ENCODE measurements at regions not wholly inside any gene's neighbourhood (a gene's known extent, or its start where the extent isn't known, plus 50 kb on each side); places are given as distances from the start of the nearest gene placed in this dataset.
"Not testable (repeated sequence)": the region's sequence is repeated elsewhere in the genome, so short reads cannot be mapped to it uniquely, and the experiment has no call there.

DNA sequence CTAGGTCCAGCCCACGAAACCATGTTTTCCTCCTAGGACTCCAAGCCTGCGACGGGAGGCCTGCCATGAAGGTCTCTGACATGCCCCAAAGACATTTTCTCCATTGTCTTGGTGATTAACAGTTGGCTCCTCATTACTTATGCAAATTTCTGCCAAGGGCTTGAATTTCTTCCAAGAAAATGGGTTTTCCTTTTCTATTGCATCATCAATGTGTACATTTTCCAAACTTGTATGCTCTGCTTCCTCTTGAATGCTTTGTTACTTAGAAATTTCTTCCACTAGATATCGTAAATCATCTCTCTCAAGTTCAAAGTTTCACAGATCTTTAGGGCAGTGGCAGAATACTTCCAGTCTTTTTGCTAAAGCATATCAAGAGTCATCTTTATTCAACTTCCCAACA, 1792.7 kb upstream of the CDH9 start:
- Histone ChIP-seq H3K36me3 (ENCODE audit: control insufficient read depth, insufficient read depth, low read length) (no peaks in the 10 kb centered on the region), H3K27ac (ENCODE audit: low read depth, low read length) (no peak overlapping the region), H3K9me3 (ENCODE audit: control insufficient read depth, insufficient read depth, low read length) (no peaks in the 10 kb centered on the region), H3K27me3 (ENCODE audit: control insufficient read depth, insufficient read depth, low read length) (no peaks in the 10 kb centered on the region), H3K4me1 (ENCODE audit: control insufficient read depth, insufficient read depth, low read length) (no peaks in the 10 kb centered on the region), H3K4me3 (ENCODE audit: low read depth, low read length) (no peak overlapping the region)
- DNase-seq (ENCODE audit: low read depth in 4 of 6, low spot score in 6 of 6): no peak
- WGBS (ENCODE audit: insufficient coverage): 76% methylated on average over 4 of the region's 4 CpGs

DNA sequence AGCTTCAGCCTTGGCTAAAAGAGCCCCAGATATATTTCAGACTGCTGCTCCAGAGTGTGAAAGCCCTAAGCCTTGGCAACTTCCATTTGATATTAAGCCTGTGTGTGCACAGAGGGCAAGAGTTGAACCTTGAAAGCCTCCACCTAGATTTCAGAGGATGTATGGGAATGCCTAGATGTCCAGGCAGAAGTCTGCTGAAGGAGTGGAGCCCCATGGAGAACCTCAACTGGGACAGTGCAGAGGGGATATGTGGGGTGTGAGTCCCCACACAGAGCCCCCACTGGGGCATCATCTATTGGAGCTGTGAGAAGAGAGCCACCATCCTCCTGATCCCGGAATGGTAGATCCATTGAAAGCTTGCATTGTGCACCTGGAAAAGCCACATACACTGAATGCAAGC, 1784.8 kb upstream of the CDH9 start:
- no peak overlapping the region for H3K4me3 ChIP-seq (ENCODE audit: low read depth, low read length)
- no peak for DNase-seq (ENCODE audit: low read depth in 4 of 6, low spot score in 6 of 6)
- H3K9me3 ChIP-seq (ENCODE audit: control insufficient read depth, insufficient read depth, low read length): peaks cover 7% of the 10 kb centered on the region
- H3K27ac ChIP-seq (ENCODE audit: low read depth, low read length): no peak overlapping the region
- WGBS (ENCODE audit: insufficient coverage): 100% methylated on average over 1 of the region's 1 CpG
- H3K4me1 ChIP-seq (ENCODE audit: control insufficient read depth, insufficient read depth, low read length): no peaks in the 10 kb centered on the region
- H3K27me3 ChIP-seq (ENCODE audit: control insufficient read depth, insufficient read depth, low read length): no peaks in the 10 kb centered on the region
- H3K36me3 ChIP-seq (ENCODE audit: control insufficient read depth, insufficient read depth, low read length): no peaks in the 10 kb centered on the region

DNA sequence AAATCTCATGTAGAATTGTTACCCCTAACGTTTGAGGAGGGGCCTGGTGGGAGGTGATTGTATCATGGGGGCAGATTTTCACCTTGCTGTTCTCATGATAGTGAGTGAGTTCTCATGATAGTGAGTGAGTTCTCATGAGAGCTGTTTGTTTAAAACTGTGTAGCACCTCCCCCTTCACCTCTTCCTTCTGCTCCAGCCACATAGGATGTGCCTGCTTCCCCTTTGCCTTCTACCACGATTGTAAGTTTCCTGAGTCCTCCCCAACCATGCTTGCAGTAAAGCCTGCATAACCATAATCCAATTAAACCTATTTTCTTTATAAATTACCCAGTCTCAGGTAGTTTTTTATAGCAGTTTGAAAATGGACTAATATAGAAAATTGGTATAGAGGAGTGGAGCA, 1783.7 kb upstream of the CDH9 start:
- no peak overlapping the region for H3K27ac ChIP-seq (ENCODE audit: low read depth, low read length)
- H3K4me1 ChIP-seq (ENCODE audit: control insufficient read depth, insufficient read depth, low read length): no peaks in the 10 kb centered on the region
- H3K36me3 ChIP-seq (ENCODE audit: control insufficient read depth, insufficient read depth, low read length): no peaks in the 10 kb centered on the region
- H3K27me3 ChIP-seq (ENCODE audit: control insufficient read depth, insufficient read depth, low read length): no peaks in the 10 kb centered on the region
- no peak for DNase-seq (ENCODE audit: low read depth in 4 of 6, low spot score in 6 of 6)
- peaks cover 7% of the 10 kb centered on the region for H3K9me3 ChIP-seq (ENCODE audit: control insufficient read depth, insufficient read depth, low read length)
- WGBS (ENCODE audit: insufficient coverage): no CpG with 5 or more reads among the region's 2 CpGs
- no peak overlapping the region for H3K4me3 ChIP-seq (ENCODE audit: low read depth, low read length)

DNA sequence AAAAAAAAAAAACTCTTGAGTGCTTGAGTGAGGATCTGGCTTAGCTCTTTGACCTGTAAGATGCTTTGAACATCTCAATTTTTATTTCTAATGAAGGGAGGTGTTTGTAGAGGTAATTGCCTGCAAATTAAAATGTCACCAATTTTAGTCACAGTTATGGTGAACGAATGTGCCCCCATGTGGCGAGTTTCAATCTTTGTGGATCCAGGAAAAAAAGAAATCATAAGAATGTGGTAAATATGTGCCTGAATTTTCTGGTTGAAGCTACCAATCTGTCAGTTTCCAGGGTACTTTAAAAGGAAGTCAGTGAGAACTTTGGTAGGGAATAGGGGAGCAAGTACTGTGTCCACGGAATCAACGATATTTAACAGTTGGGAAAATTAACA, 1772.4 kb upstream of the CDH9 start:
- Histone ChIP-seq H3K4me3 (ENCODE audit: low read depth, low read length) (no peak overlapping the region), H3K9me3 (ENCODE audit: control insufficient read depth, insufficient read depth, low read length) (no peaks in the 10 kb centered on the region), H3K36me3 (ENCODE audit: control insufficient read depth, insufficient read depth, low read length) (no peaks in the 10 kb centered on the region), H3K27me3 (ENCODE audit: control insufficient read depth, insufficient read depth, low read length) (no peaks in the 10 kb centered on the region), H3K4me1 (ENCODE audit: control insufficient read depth, insufficient read depth, low read length) (no peaks in the 10 kb centered on the region), H3K27ac (ENCODE audit: low read depth, low read length) (no peak overlapping the region)
- DNase-seq (ENCODE audit: low read depth in 4 of 6, low spot score in 6 of 6): no peak
- 75% methylated on average over 2 of the region's 4 CpGs for WGBS (ENCODE audit: insufficient coverage)

DNA sequence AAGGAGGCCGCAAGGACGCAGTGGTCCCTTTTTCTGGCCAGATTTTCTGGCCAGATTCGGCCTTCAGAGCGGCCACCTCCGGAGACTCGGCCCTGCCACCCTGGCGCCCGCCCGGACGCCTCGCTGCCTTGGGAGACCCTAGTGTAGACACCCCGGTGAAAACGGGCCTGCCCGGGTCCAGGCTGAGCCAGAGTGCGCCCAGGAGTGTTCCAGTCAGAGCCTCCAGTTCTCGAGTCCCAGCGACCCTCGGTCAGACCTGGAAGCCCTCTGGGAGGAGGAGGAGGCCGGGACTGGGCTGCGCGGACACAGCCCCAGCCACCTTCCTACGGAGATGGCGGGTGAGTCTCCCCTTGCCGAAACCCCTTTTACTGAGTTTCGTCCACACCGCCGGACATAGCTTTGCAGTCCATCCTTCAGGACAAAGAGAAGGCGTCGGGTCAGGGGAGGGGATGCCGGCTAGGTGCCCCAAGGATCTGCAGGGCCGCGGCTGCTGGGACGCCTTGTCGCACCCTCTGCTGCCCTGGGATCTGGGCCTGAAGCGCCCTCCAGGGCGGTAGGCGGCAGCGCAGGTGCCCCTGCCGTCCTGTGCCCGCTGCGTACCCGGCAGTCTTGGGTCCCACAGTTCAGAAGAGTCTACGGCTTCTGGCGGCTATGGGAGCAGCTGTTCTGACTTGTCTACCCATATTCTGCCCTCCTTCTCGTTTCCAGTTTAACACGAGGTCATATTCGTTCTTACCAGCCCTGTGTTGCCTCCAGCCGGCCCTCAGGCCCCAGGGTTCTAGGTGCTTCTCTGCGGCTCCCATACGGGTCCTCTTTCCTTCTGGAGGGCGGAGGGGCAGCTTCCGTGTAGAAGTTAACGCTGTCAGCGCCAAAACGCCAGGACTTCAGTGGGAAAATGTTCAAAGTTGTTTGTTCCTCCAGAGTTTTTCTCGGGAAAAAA, 1771.7 kb upstream of the CDH9 start:
- Histone ChIP-seq H3K36me3 (ENCODE audit: control insufficient read depth, insufficient read depth, low read length) (no peaks in the 10 kb centered on the region), H3K4me3 (ENCODE audit: low read depth, low read length) (no peak overlapping the region), H3K27me3 (ENCODE audit: control insufficient read depth, insufficient read depth, low read length) (no peaks in the 10 kb centered on the region), H3K4me1 (ENCODE audit: control insufficient read depth, insufficient read depth, low read length) (no peaks in the 10 kb centered on the region), H3K9me3 (ENCODE audit: control insufficient read depth, insufficient read depth, low read length) (no peaks in the 10 kb centered on the region), H3K27ac (ENCODE audit: low read depth, low read length) (no peak overlapping the region)
- DNase-seq (ENCODE audit: low read depth in 4 of 6, low spot score in 6 of 6): no peak
- WGBS (ENCODE audit: insufficient coverage): 94% methylated on average over 49 of the region's 56 CpGs

DNA sequence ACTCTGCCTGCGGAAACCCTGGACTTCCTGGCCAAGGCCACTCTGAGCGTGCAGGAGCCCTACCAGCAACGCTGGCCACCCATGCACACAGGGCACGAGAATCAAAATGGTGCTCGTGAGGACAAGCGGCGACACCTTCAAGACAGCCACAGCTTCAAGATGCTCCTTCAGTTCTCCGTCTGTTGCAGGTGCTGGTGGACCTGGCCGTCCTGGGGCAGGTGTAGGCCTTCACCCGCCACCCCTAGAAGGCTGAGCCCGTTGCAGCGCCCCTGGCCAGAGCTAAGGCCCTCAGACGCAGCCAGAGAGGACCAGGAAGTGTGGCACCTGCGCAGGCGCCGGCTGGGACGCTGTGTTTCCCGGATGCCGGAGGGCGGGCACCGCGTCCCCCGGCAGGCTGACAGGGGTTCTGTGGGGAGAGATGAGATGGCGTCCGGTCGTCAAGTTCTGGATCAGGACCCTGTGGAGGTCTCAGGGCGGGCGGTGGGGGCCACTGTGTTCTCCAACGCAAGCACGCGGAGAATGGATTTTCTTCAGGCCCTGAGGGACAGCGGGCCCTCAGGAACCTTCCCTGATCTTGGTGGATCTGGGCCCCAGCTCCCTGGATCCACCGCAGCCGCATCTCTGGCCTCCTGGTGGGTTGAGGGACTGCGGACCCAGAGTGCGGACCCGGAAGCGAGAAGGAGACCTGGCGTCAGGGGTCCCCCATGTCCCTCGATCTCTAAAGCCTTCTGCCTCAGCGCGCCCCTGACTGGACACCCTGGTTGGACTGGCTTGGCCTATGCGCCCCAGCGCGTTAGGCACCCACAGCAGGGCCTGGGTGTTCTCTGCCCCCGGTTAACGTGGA, 1770.8 kb upstream of the CDH9 start:
- H3K4me3 ChIP-seq (ENCODE audit: low read depth, low read length): no peak overlapping the region
- 96% methylated on average over 47 of the region's 47 CpGs for WGBS (ENCODE audit: insufficient coverage)
- H3K9me3 ChIP-seq (ENCODE audit: control insufficient read depth, insufficient read depth, low read length): no peaks in the 10 kb centered on the region
- no peak for DNase-seq (ENCODE audit: low read depth in 4 of 6, low spot score in 6 of 6)
- no peaks in the 10 kb centered on the region for H3K27me3 ChIP-seq (ENCODE audit: control insufficient read depth, insufficient read depth, low read length)
- no peaks in the 10 kb centered on the region for H3K36me3 ChIP-seq (ENCODE audit: control insufficient read depth, insufficient read depth, low read length)
- H3K4me1 ChIP-seq (ENCODE audit: control insufficient read depth, insufficient read depth, low read length): no peaks in the 10 kb centered on the region
- H3K27ac ChIP-seq (ENCODE audit: low read depth, low read length): no peak overlapping the region

DNA sequence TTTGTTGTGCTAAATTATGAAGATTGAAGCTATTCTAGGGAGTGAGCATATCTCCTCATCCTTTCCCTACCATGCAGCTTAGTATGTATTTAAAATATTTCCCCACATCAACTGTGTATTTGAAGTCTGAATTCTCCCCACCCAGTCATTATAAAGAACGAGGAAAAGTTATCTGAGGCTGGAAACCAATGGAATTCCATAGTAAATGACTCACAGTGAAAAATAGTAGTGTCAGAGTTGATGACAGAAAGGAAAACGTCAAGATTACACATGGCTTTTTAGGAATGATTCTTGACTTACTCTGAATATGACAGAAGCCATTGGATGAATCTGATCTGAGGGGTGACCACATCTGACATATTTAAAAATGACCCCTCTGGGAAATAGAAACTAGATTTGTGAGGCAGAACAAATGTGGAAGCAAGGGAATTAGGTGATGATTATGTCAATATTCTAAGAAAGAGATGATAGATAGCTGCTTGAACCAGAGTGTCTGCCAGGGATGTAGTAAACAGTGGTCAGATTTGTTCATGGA, 1768.9 kb upstream of the CDH9 start:
- no peak for DNase-seq (ENCODE audit: low read depth in 4 of 6, low spot score in 6 of 6)
- no peaks in the 10 kb centered on the region for H3K4me1 ChIP-seq (ENCODE audit: control insufficient read depth, insufficient read depth, low read length)
- H3K4me3 ChIP-seq (ENCODE audit: low read depth, low read length): no peak overlapping the region
- no CpG with 5 or more reads among the region's 2 CpGs for WGBS (ENCODE audit: insufficient coverage)
- H3K27me3 ChIP-seq (ENCODE audit: control insufficient read depth, insufficient read depth, low read length): no peaks in the 10 kb centered on the region
- no peaks in the 10 kb centered on the region for H3K9me3 ChIP-seq (ENCODE audit: control insufficient read depth, insufficient read depth, low read length)
- H3K36me3 ChIP-seq (ENCODE audit: control insufficient read depth, insufficient read depth, low read length): no peaks in the 10 kb centered on the region
- no peak overlapping the region for H3K27ac ChIP-seq (ENCODE audit: low read depth, low read length)

DNA sequence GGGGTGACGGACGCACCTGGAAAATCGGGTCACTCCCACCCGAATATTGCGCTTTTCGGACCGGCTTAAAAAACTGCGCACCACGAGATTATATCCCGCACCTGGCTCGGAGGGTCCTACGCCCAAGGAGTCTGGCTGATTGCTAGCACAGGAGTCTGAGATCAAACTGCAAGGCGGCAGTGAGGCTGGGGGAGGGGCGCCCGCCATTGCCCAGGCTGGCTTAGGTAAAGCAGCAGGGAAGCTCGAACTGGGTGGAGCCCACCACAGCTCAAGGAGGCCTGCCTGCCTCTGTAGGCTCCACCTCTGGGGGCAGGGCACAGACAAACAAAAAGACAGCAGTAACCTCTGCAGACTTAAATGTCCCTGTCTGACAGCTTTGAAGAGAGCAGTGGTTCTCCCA, 1760.6 kb upstream of the CDH9 start:
- not testable (repeated sequence) for H3K9me3 ChIP-seq (ENCODE audit: control insufficient read depth, insufficient read depth, low read length); DNase-seq (ENCODE audit: low read depth in 4 of 6, low spot score in 6 of 6); H3K4me1 ChIP-seq (ENCODE audit: control insufficient read depth, insufficient read depth, low read length); H3K36me3 ChIP-seq (ENCODE audit: control insufficient read depth, insufficient read depth, low read length); H3K27ac ChIP-seq (ENCODE audit: low read depth, low read length); H3K4me3 ChIP-seq (ENCODE audit: low read depth, low read length); H3K27me3 ChIP-seq (ENCODE audit: control insufficient read depth, insufficient read depth, low read length)
- WGBS (ENCODE audit: insufficient coverage): 99% methylated on average over 11 of the region's 16 CpGs

DNA sequence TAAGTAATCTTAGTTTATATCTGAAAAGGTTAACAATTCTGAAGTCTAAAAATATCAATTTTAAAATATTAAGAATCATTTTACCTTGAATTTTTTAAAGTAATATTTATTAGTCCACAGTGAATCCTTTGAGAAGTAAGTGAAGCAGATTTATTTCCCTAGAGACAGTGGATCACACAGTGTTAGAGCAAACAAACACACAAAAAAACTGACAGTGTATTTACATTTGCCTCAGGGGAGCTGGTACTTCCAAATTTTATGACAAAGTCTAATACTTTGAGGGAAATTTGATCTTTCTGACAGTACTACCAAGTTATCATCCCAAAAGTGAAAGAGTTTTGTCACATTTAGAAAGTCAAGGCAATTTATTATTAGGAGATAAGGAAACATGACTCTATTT, 1750.6 kb upstream of the CDH9 start:
- H3K4me1 ChIP-seq (ENCODE audit: control insufficient read depth, insufficient read depth, low read length): no peaks in the 10 kb centered on the region
- H3K27ac ChIP-seq (ENCODE audit: low read depth, low read length): no peak overlapping the region
- H3K27me3 ChIP-seq (ENCODE audit: control insufficient read depth, insufficient read depth, low read length): no peaks in the 10 kb centered on the region
- no peaks in the 10 kb centered on the region for H3K9me3 ChIP-seq (ENCODE audit: control insufficient read depth, insufficient read depth, low read length)
- H3K4me3 ChIP-seq (ENCODE audit: low read depth, low read length): no peak overlapping the region
- H3K36me3 ChIP-seq (ENCODE audit: control insufficient read depth, insufficient read depth, low read length): no peaks in the 10 kb centered on the region
- DNase-seq (ENCODE audit: low read depth in 4 of 6, low spot score in 6 of 6): no peak

All from spinal cord (tissue), 9 donors.